Cerebellar cortex (tissue), 1 donor: ENCODE measurements at regions not wholly inside any gene's neighbourhood (a gene's known extent, or its start where the extent isn't known, plus 50 kb on each side); places are given as distances from the start of the nearest gene placed in this dataset.

Experiments
- DNase-seq: peaks from one replicate; pipeline ENCODE4 v3.0.0-alpha.2; 2015; ENCODE audit warnings: low spot score

DNA sequence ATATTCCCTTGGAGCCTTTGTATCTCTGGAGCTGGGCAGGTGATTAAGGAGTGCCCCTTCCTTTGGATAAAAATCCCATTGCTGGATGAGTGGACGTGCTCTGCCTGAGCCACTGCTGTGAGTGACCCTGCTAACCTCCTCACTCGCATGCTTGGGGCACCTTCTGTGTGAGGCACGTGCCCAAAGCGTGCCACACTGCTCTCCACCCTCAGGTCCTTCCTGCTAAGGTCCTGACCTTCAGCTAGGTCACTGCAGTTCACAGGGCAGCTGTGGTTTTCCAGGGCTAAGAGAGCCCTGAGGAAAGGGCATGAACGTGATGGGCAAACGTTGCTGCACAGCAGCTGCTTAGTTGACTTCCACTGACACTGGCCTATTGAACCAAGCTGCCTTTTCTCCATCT, 204.4 kb upstream of the COBL start:
- DNase-seq: no peak

DNA sequence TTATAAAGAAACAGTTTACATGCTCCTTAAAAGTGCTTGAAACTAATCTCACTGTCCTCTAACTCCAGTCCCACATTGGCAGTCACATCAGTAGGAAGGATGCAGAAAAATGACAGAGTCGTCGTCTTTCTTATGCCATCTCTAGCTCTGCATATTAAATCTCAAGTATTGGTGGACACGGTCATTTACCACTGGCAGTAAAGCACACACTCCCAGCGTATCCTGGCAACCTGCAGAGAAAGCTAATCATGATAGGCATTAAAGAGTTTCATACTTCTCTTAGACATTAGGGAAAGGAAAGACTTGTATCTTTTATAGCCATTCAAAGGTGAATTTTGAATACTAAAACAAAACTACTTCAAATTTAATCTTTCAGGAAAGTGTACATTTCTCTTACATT, 202.0 kb upstream of the COBL start:
- no peak for DNase-seq

DNA sequence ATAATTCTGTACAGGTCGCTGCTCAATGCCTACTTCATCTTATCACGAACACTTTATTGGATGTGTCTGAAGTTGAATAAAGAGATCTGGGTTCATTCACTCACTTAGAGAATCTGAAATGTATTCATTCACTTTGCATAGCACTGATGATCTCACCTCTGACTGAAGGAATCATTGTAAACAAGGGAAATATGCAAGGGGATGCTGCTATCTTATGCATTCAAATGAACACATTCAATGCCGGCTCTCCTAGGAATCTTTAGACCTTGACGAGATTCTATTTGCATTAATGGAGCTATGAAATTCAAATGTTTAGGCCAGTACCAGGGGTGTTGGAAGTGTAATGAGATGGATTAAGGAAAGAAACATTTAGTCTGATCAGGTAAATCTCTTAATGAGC, 200.6 kb upstream of the COBL start:
- no peak for DNase-seq

DNA sequence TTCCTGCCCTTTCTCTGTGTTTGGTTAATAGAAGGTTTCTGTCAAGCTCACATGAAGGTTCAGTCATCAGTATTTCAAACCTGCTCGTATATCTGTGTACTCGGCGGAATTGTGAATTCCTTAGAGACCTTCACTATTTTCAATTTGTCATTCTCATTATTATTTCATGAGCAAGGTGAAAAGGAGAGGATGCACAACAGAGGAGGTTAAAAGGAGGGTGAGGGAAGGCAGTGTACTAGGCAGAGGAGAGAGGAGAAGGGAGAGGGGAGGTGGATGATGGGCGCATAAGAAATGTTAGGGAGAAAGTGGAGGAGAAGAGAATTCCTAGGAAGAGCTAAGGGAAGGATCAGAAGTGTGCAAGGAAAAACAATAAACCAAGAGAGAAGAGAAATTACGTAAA, 185.0 kb upstream of the COBL start:
- DNase-seq: no peak

DNA sequence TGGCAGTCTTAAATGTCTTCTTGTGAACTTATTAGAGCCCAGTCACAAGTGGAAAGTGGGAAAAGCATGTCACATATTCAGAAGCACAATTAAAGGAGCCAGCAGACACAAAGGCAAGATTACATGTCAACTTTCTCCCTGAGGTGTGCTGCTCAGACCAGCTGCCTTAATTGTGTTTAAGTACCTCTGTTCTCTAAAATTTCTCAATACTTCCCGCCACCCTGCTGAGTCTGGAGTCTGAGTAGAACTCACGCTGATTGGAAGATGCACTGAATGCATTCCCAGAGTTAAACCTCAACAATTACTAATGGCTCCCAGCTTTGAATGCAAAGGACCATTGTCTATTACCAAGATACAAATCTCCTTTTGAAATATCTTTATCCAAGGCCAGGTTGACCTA, 166.4 kb upstream of the COBL start:
- no peak for DNase-seq

DNA sequence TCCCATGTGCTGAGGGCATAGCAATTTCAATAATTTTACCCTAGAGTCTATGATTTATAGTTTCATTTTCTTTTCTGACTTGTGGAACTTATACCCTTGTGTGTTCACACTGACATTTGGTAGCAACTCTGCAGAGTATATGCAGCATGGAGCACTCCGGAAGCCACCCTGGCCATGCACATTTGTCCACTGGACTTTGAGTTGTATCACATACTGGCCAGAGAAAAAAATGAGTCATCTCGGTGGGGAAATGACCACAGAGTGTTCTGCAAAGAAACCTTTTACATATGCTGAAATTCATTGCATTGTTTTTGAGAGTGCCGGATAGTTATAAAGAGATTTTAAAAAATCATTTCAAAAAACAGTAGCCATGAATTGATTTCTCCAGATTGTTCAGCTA, 164.8 kb upstream of the COBL start:
- no peak for DNase-seq

DNA sequence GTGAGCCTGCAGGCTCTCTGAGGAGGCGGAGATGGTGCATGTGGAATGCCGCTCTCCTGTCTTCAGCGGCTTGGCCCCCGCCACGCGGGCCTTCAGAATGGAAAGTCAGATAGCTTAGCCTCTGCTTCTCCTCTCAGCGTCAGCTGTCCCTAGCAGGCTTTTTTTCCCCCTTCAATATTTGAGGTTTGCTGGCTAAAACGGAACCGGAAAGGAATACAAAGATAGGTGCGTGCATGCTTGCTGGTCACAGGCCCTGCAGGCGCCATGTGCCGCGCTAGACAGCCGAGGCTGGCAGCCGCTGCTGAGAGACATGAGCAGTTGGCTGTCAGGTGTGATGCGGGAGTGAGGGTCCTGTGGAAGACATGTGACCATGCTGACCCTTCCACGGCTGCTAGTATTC, 161.2 kb upstream of the COBL start:
- DNase-seq: no peak

DNA sequence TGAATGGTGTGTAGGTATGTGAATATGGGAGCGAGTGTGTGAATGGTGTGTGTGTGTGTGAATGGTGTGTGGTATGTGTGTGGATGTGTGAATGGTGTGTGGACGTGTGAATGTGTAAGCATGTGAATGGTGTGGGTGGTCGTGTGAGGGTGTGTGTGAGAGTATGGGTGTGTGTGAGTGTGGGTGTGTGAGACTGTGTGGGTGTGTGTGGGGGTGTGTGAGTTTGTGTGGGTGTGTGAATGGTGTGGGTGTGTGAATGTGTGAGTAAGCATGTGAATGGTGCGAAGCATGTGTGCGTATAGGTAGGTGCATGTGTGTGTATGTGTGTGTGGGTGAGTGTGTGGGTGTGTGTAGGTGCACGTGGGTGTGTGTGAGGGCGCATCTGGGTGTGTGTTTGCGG, 160.7 kb upstream of the COBL start:
- no peak for DNase-seq

DNA sequence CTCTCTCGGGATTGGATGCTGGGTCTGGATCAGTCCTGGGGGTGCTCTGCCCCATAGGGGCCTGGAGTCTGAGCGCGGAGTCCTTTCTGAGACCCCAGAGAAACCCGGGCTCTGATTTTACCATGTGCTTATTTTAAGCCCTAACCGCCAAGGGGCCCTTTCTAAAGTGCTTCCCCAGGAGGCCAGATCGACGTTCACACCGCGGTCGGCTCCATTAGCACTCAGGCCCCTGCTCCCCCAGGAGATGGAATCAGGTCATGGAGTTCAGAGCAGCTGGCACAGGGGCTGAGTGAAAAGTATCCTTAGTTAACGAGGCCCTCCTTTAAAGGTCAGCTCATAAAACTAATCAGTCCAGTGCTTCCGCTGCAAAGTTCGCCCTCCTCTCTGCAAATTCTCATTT, 159.4 kb upstream of the COBL start:
- no peak for DNase-seq

DNA sequence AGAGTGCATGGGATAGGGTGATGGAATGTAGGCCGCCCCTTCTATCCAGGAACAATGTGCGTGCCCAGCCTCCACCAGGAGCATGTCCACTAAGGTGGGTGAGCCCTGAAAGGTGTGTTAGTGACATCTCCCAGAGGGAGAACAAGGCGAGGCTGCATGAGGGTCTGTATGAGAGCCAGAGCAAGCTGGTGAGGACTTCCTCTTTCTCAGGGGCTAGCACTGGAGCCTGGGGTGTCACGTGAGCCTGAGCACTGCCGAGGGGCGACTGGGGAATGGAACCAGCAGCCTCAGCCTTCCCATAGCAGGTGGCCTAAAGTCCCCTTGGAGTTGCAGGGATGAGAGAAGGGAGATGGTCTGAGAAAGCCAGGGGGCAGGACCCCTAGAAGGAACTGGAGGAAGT, 156.3 kb upstream of the COBL start:
- no peak for DNase-seq

DNA sequence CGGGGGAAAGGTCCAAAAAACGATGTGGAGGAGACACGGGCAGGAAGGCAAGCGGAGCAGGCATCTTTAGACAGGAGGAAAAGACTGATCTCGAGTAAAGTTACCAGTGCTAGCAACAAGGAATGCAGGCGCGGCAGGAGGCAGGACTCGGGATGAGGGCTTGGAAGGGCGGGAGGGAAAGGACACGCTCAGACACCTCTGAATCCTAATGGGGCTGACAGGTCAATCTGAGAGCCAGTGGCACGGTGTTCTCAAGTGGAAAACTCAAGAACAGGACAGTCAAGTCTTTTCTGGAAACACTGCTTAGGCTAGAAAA, 155.3 kb upstream of the COBL start:
- DNase-seq: no peak

DNA sequence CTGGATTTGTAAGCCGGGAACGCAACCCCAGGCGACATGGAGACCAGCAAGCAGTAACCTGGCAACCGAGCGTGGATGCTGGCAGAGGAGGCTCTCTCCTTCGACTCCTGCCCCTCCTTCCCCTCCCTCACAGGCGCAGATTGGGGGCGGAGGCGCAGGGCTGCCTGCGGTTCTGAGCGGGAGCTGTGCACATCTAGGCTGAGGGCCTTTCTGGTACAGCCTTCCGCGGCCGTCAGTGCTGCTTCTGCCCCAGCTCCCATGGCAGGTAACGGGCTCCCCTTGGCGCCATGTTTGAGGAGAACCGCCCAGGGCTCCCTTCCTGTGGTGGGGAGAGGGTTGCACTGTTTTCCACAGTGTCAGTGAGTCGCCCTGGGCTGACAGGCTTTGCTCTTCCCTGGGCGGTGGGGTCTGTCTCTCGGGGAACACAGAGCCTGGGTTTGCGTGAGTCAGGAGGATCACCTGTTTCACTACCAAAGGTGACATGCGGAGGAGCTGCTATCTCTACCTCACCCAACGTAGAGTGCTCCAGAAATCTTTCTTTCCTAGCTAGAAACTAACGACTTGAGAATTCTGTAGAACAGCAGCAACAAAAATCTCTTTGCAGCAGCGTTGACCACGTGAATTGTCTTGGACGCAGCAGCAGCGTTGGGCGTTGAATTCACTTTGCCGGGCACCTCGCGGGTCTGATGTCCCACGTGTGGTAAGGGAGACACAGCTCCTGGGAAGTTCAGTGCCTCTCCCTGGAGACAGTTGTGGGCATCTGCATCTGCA, 154.8 kb upstream of the COBL start:
- DNase-seq: peak; percentile 18

DNA sequence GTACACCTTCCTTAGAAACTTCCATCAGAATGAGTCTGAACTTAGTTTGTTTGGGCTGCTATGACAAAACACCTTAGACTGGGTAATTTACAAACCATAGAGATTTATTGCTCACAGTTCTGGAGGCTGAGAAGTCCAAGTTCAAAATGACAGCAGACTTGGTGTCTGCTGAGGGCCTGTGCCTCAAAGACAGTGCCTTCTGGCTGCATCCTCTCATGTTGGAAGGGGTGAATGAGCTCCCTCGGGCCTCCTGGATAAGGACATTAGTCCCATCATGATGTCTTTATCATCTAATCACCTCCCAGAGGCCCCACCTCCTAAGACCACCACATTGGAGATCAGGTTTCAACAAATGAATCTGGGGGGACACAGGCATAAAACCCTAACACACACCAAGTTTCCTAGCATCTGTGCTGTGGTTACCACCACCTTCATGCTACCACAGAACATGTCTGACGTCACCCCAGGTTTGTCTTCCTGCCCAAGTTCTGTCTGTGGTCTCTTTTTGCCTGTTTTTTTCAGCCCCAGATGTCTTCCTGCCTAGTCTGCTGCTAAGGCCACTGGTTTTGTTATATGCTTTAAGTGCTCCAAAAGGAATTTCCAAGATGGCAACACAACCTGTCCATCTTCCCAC, 150.9 kb upstream of the COBL start:
- no peak for DNase-seq

DNA sequence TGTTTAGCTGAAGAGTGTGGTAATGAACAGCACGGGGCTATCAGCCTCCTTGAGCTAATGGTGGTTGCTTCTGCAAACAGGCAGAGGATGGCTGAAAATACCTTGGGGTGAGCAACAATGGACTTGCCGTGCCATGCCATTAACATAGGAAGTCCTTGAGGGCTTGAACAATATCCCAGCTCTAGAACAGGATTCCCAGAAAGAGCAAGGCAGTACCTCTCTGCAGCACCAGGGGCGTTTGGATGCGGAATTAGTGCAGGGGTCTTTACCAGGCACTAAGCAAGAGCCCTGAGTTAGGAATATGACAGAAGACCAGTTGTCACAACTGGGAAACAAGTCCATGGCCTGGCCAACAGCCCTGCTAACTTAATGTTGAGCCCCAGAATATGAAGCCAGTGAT, 143.2 kb upstream of the COBL start:
- no peak for DNase-seq

DNA sequence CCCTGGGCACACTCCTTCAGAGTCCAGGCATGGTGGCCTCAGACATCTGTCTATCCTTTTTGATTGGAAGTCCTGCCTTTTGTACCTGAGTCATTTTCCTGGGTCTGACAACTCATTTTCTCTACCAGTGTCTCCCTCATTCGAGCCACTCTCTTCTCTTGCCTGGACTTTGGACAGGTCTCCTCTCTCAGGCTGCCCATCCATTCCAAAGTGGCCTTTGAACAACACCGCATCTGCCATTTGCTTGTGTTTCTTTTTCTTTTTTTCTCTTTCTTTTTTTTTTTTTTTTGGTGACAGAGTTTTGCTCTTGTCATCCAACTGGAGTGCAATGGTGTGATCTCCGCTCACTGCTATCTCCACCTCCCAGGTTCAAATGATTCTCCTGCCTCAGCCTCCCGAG, 142.1 kb upstream of the COBL start:
- no peak for DNase-seq

DNA sequence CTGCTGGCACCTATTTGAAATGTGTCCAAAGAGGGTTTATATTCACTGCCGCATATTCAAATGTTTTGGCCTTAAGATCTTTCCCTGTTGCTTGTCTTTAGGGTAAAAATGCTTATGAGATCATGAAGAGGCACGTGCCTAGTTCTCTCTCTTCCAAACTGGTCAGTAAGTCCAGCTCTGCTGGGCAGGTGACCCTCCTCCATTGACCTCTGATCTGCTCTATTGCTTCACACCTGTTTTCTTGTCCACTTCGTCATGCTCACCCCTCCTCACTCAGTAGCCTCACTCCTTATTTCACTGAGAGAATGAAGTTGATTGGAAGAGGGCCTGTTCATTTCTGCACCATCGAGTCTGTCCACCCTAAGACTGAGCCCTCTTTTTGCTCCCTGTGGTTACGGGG, 140.5 kb upstream of the COBL start:
- DNase-seq: no peak

DNA sequence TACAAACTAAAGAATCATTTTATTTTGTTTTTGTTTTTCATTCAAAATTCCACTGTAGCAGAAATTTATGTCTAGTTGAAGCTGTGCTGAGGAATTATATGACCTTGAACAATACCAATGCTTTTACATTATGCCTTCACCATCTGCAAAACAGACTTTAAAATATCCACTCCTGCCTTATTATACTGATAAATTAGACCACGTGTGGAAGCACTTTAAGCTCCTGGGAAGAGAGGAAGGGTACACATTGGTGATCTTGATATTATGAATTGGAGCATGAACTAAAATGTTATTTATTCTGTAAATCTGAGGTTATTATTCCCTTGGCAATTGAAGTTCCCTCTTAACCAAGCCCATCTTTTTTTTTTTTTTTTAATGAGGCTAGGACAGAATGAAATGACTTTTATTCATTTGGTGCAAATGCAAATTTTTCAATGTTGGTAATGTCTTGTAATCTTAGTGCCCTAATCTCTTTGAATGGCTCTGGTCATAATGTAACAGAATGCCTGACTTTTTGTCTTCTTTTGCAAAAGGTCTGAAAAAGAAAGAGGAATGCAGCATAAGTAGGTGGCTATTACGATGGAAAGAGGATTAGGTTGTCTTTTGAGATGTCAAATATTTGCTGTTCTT, 139.9 kb upstream of the COBL start:
- no peak for DNase-seq

DNA sequence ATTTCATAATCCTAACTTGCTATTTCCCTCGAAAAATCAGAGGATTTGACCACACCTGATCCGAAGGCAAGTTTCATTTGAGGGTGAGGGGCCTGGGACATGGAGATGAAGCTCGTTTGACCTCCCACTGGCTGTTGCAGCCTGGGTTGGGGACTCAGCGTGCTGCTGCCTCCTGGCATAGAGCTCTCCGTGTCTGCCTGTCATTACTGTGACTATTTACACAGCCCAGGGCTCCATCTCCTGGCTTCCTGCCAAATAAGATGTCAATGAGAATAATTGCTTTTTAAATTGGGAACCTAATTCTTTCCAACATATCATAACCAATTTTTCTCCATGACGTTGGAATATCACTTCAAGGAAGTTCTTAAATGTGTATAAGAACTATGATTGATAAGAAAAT, 139.3 kb upstream of the COBL start:
- peak; percentile 6 for DNase-seq

DNA sequence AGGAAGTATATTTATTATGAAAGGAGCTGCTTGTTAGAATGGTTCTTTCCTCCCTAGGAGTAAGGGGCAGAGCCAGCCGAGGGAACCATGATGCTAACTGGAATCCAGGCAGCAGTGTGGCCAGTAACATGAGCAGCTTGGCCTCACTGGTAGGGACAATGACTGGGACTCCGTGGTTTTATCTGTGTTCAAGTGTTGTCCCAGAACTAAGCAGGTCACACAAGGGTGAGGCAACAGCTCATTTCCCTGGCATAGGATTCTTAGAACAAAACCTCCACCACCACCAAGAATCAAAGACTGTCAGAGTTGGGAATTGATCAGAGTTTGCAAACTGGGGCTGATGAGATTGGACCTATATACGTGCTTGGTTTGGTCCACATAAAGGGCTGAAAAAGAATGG, 138.9 kb upstream of the COBL start:
- DNase-seq: no peak

DNA sequence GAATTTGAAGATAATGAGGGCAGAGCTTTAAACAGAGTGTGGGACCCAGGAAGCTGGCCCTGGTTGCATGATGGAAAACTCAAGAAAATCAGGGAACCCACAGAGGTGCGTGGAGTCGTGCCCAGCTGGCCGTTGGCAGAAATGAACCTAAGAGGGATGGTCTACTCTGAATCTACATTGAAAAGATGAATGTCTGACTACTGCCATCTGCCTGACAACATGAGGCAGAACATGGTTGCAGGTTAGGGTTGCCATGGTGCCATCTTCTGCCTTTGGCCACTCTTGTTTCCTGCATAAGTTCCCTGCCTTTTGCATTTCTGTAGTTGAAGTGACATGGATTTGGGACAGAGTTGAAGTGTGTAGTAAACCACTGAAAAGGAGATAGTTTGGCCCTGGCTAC, 138.5 kb upstream of the COBL start:
- DNase-seq: no peak

DNA sequence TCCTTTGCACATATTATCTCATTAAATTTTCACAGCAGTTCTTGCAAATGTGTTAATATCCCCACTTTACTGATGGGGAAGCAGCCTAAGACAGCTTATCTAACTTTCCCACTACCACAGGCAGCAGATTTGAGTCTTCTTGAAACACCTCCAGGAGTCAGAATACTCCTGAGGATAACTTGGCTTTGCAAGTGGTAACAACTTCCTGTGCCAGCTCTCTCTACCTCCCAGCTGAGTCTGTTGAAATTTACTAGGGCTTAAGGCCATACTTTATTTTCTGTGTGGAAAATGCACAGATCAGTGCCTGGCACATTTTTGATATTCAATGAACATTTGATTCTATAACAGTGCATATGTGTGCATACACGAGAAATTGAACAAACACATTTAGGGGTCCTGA, 136.1 kb upstream of the COBL start:
- no peak for DNase-seq

DNA sequence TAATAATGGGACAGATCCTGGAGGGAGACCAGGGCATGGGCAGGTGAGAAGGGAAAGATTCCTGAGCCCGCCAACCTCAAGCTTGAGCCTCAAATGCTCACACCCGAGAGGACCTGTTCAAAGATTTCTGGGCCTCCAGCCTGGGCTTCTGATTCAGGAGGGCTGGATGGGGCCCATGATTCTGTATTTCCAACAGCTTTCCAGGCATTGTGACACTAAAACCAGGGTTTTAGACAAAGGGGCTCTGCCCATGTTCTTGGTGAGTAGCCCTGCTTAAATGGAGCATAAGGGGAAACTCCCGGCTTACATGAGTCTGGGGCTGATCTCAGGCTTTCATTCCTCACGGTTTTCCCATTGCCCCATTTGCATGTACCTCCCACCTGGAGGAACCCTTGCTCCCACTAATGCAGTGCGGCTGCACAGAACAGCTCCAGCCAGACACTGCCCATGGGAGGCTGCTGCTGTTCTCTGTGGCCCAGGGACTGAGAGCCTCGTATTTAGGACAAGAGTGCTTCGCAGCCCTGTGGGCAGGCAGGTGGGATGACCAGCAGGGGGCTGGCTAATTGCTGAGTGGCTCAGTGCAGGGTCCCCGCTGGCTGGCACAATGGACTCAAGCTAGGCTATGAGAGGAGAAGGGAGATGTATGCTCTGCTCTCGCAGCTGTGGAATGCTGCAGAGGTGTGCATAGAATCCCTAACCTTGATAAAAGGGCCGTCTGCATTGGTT, 135.3 kb upstream of the COBL start:
- DNase-seq: no peak

DNA sequence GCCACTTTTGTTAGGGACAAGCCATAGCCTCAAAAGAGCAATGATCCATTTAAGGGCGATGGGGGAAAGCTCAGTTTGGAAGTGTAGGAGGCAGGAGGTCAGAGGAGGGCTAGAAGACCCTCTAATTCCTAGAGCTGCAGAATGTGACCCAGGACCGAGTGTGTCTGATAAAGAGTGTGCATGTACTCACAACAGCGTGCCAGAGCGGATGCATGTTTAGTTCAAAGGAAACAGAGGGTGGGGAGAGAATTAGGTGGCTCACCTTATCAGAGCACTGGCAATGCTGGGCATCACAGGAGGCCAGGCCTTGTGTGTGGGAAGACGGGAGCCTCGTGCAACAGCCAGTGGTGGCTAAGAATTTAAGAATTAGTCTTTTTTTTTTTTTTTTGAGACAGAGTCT, 133.9 kb upstream of the COBL start:
- no peak for DNase-seq
